Large intestine (tissue), 3 donors: ENCODE measurements at regions not wholly inside any gene's neighbourhood (a gene's known extent, or its start where the extent isn't known, plus 50 kb on each side); places are given as distances from the start of the nearest gene placed in this dataset.
"Not testable (repeated sequence)": the region's sequence is repeated elsewhere in the genome, so short reads cannot be mapped to it uniquely, and the experiment has no call there.

Source experiments
- DNase-seq, 2 donors: peaks; one replicate each; pipeline versions ENCODE4 v3.0.0 to v3.0.0-alpha.2; 2013
- H3K27ac ChIP-seq: one replicate; pipeline ENCODE4 v1.5.1; 2013; ENCODE audit warnings: low read length
- H3K27me3 ChIP-seq: 2 replicates; pipeline ENCODE4 v1.6.1; 2013; ENCODE audit warnings: low read length; ENCODE audit not compliant: control insufficient read depth, insufficient read depth
- H3K36me3 ChIP-seq: 2 replicates; pipeline ENCODE4 v1.6.1; 2013; ENCODE audit warnings: low read length; ENCODE audit not compliant: control insufficient read depth, insufficient read depth
- H3K4me1 ChIP-seq: one replicate; pipeline ENCODE4 v1.6.1; 2013; ENCODE audit warnings: low read length; ENCODE audit not compliant: control insufficient read depth, insufficient read depth
- H3K4me3 ChIP-seq: one replicate; pipeline ENCODE4 v1.5.1; 2013; ENCODE audit warnings: low read length
- H3K9me3 ChIP-seq: one replicate; pipeline ENCODE4 v1.6.1; 2013; ENCODE audit warnings: mild to moderate bottlenecking, low read depth, low read length, moderate library complexity; ENCODE audit not compliant: control insufficient read depth
- WGBS: methylation state at CpG from one replicate; pipeline ENCODE4 v1.1.5; 2013; ENCODE audit warnings: low lambda C conversion rate; ENCODE audit not compliant: insufficient coverage; 5-methylcytosine and 5-hydroxymethylcytosine counted together

GRCh38 chr2:75994759-75995158 lies 284.0 kb upstream of the GCFC2 start:
- H3K36me3 ChIP-seq: no peaks in the 10 kb centered on the region
- no peak overlapping the region for H3K27ac ChIP-seq
- H3K27me3 ChIP-seq: no peaks in the 10 kb centered on the region
- H3K4me1 ChIP-seq: no peaks in the 10 kb centered on the region
- no peak for DNase-seq
- no peak overlapping the region for H3K4me3 ChIP-seq
- 80% methylated on average over 1 of the region's 4 CpGs for WGBS
- no peaks in the 10 kb centered on the region for H3K9me3 ChIP-seq

GRCh38 chr2:75988622-75989021 lies 277.9 kb upstream of the GCFC2 start:
- not testable (repeated sequence) for H3K4me3 ChIP-seq, DNase-seq, H3K4me1 ChIP-seq, H3K9me3 ChIP-seq, H3K27me3 ChIP-seq, H3K27ac ChIP-seq, H3K36me3 ChIP-seq
- WGBS: no CpG with 5 or more reads among the region's 5 CpGs

DNA sequence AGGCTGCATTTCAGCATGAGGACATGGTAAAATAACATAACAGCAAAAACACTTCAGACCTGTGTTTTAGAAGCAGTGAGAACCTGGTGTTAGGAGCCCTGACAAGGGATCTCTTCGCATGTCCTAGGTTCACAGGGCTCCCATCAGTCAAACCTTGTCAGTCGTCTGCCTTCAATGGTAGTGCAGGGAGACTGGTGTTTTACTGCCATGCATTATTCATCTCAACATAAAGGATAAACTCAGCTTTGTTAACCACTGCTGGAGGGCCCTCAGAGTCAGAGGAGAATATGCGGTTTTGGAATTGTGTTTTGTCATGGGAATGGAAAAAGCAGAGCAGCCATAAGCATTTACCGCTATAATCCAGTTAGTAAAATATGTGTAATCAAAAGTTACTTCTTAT lies 275.9 kb upstream of the GCFC2 start:
- Histone ChIP-seq H3K36me3 (no peaks in the 10 kb centered on the region), H3K27ac (no peak overlapping the region), H3K4me3 (no peak overlapping the region), H3K27me3 (no peaks in the 10 kb centered on the region), H3K9me3 (no peaks in the 10 kb centered on the region), H3K4me1 (no peaks in the 10 kb centered on the region)
- DNase-seq: no peak
- WGBS: 100% methylated on average over 1 of the region's 4 CpGs

- Histone ChIP-seq H3K4me3 (no peak overlapping the region), H3K27me3 (no peaks in the 10 kb centered on the region), H3K27ac (no peak overlapping the region), H3K9me3 (no peaks in the 10 kb centered on the region), H3K4me1 (no peaks in the 10 kb centered on the region), H3K36me3 (no peaks in the 10 kb centered on the region)
- DNase-seq: no peak
- 67% methylated on average over 1 of the region's 2 CpGs for WGBS
Measured at GRCh38 chr2:75982719-75983118, 272.0 kb upstream of the GCFC2 start.

- Histone ChIP-seq H3K36me3 (no peaks in the 10 kb centered on the region), H3K4me3 (no peak overlapping the region), H3K4me1 (no peaks in the 10 kb centered on the region), H3K27me3 (no peaks in the 10 kb centered on the region), H3K27ac (no peak overlapping the region), H3K9me3 (no peaks in the 10 kb centered on the region)
- WGBS: no CpG with 5 or more reads among the region's 2 CpGs
- no peak for DNase-seq
Measured at GRCh38 chr2:75964646-75965045, 253.9 kb upstream of the GCFC2 start.

DNA sequence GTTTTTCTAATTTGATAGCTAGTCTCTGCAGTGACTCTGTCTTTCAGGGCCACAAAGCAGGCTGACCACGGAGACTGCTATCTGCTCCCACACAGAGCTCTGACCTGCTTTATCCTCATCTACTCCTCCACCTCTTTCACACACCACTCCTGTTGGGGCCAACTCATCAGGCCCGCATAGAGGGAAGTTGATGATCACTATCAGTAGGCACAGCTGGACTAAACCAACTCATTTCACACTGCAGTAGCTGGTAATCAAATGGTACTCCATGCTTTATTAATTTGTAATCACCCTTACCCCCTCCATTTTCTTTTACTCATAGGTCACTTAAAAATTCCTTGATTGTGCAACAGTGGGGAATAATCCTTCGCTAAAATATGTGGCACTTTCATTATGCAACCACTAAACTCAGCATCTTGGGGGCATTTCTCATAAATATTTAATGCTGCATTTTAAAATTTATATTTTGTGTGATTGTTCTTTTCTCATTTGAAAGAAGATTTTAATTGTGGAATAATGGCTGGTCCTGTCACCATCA lies 249.8 kb upstream of the GCFC2 start:
- Histone ChIP-seq H3K27ac (no peak overlapping the region), H3K27me3 (no peaks in the 10 kb centered on the region), H3K4me3 (no peak overlapping the region), H3K4me1 (no peaks in the 10 kb centered on the region), H3K36me3 (no peaks in the 10 kb centered on the region), H3K9me3 (no peaks in the 10 kb centered on the region)
- WGBS: no CpG with 5 or more reads among the region's 3 CpGs
- no peak for DNase-seq

DNA sequence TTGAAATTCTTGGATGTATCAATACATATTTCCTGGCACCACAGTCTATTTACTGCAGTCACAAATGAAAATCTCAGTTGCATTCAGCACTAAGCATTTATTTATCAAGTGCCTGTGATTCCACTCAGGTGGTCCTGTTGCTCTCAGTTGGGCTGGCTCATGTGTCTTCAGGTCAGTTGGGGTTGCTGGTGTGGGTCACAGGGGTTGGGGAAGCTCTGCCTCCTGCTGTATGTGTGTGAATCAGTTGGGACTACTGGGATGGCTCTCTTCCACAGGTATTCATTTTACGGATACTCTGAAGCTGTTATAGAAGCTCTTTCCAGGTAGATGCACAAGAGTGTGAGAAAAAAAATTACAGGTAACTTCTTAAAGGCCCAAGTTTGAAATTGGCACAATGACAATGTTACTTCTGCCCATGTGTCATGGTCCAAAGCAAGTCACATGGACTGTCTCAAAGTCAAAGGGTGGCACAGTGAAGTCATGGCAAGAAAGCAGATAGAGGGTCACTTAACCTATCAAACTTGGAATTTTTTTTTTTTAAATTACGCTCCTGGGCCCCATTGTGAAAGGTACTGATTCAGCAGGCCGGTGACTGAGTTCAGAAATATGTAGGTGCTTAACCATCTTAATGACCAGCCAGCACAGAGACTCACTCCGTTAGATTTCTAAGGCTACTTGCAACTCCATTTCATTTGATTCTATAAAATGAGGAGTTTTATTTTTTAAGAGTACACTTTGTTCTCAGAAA lies 249.2 kb upstream of the GCFC2 start:
- WGBS: no CpG with 5 or more reads among the region's 4 CpGs
- Histone ChIP-seq H3K4me3 (no peak overlapping the region), H3K9me3 (no peaks in the 10 kb centered on the region), H3K27ac (no peak overlapping the region), H3K36me3 (no peaks in the 10 kb centered on the region), H3K27me3 (no peaks in the 10 kb centered on the region), H3K4me1 (no peaks in the 10 kb centered on the region)
- no peak for DNase-seq

- no peak for DNase-seq
- Histone ChIP-seq H3K36me3 (no peaks in the 10 kb centered on the region), H3K9me3 (no peaks in the 10 kb centered on the region), H3K27me3 (no peaks in the 10 kb centered on the region), H3K4me3 (no peak overlapping the region), H3K4me1 (no peaks in the 10 kb centered on the region), H3K27ac (no peak overlapping the region)
Measured at GRCh38 chr2:75954761-75955160, 244.0 kb upstream of the GCFC2 start.

DNA sequence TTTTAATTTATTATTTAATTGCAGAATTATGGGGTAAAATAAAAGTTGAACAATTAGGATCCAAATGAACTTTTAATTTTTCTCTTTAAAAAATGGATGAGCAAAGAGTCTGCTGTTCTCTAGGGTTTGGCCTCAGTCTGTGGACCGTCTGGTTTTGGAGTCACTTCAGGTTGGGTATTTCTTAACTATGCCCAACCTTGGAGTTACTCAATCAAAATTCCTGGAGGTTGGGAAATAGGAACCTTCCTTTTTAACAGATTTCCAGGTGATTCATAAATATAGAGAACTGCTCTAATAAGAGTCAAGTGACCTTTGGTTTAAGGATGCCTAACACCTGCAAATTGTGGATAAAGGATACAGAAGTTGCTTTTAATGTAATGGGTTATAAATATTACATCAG lies 241.5 kb upstream of the GCFC2 start:
- H3K36me3 ChIP-seq: no peaks in the 10 kb centered on the region
- WGBS: no CpG with 5 or more reads among the region's 1 CpG
- no peaks in the 10 kb centered on the region for H3K4me1 ChIP-seq
- no peak overlapping the region for H3K4me3 ChIP-seq
- no peak overlapping the region for H3K27ac ChIP-seq
- H3K9me3 ChIP-seq: no peaks in the 10 kb centered on the region
- DNase-seq: no peak
- H3K27me3 ChIP-seq: no peaks in the 10 kb centered on the region

GRCh38 chr2:75949385-75950030 lies 238.8 kb upstream of the GCFC2 start:
- Histone ChIP-seq H3K4me1 (no peaks in the 10 kb centered on the region), H3K4me3 (no peak overlapping the region), H3K36me3 (no peaks in the 10 kb centered on the region), H3K27ac (no peak overlapping the region), H3K27me3 (no peaks in the 10 kb centered on the region), H3K9me3 (no peaks in the 10 kb centered on the region)
- 80% methylated on average over 1 of the region's 4 CpGs for WGBS
- no peak for DNase-seq

- Histone ChIP-seq H3K9me3 (peaks cover 4% of the 10 kb centered on the region), H3K4me3 (no peak overlapping the region), H3K27ac (no peak overlapping the region), H3K27me3 (no peaks in the 10 kb centered on the region), H3K36me3 (no peaks in the 10 kb centered on the region), H3K4me1 (no peaks in the 10 kb centered on the region)
- DNase-seq: no peak
- WGBS: 93% methylated on average over 2 of the region's 4 CpGs
Measured at GRCh38 chr2:75936311-75936710, 225.6 kb upstream of the GCFC2 start.
